Calu3 (cell line): ENCODE measurements at regions not wholly inside any gene's neighbourhood (a gene's known extent, or its start where the extent isn't known, plus 50 kb on each side); places are given as distances from the start of the nearest gene placed in this dataset.

Experiments used
- BruUV-seq: library from RNA; stranded (reverse); fragments of 400-500 nt; replicated peaks from 2 replicates; lab custom pipeline; 2021; lab: Mats Ljungman, UMichigan
- CTCF ChIA-PET: fragments of 300-600 bp; sonication (Branson Sonifier 250); formaldehyde crosslinking; loops from one replicate; lab custom pipeline; 2022; ENCODE audit warnings: antibody characterized with exemption; lab: Charles Lee
- DNase-seq: peaks from one replicate; pipeline ENCODE4 v3.0.0; 2022
- H3K27ac Mint-ChIP-seq: one replicate; pipeline ENCODE4 v1.8.0; 2022; ENCODE audit warnings: mixed read lengths; ENCODE audit not compliant: unreplicated experiment
- H3K27me3 Mint-ChIP-seq: one replicate; pipeline ENCODE4 v1.8.0; 2022; ENCODE audit warnings: mixed read lengths; ENCODE audit not compliant: unreplicated experiment
- H3K36me3 Mint-ChIP-seq: one replicate; pipeline ENCODE4 v1.8.0; 2022; ENCODE audit warnings: mild to moderate bottlenecking, moderate library complexity, mixed read lengths; ENCODE audit not compliant: insufficient read depth, unreplicated experiment
- H3K4me1 Mint-ChIP-seq: one replicate; pipeline ENCODE4 v1.8.0; 2022; ENCODE audit warnings: mild to moderate bottlenecking, low read depth, mixed read lengths; ENCODE audit not compliant: unreplicated experiment
- H3K4me3 Mint-ChIP-seq: one replicate; pipeline ENCODE4 v1.8.0; 2022; ENCODE audit warnings: mild to moderate bottlenecking, low read depth, moderate library complexity, mixed read lengths; ENCODE audit not compliant: unreplicated experiment
- H3K9me3 Mint-ChIP-seq: one replicate; pipeline ENCODE4 v1.8.0; 2022; ENCODE audit warnings: low read depth, mixed read lengths; ENCODE audit not compliant: unreplicated experiment
- intact Hi-C: fragments of 100-400 bp; cut with micrococcal nuclease; formaldehyde crosslinking; loops from one replicate; pipeline ENCODE4 v1.10.0; 2022; ENCODE audit not compliant: unreplicated experiment
- TF ChIP-seq, protein P1 (sequence below): fragments of 200-600 bp; IDR thresholded peaks from one replicate; pipeline ENCODE4 v1.8.0; 2022; ENCODE audit warnings: antibody characterized with exemption; ENCODE audit not compliant: unreplicated experiment

DNA sequence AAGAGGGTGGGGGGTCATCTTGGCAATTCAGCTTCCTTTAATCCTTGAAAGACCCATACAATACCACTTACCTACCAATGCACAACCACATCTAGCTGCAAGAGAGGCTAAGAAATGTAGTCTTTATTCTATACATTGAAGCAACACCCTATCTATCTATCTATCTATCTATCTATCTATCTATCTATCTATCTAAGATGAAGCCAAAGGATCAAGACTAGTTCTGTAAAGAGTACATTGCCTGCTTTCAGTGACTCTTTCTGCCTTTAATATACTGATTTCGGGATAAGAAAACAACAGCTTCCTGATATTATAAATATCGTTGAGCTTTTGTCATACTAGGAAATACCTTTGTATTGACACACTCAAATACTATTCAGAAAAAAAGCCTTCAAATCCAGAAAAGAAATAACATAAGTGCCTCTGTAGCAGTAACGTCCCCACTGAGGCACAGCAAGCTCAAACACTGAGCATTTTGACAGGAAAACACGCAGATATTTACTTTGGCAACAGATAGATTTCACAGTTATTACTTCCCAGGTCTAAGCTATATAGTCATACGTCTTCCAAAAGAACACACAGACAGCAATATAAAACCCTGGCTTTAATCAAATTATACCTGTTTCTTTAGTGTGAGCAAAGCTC lies 139.4 kb upstream of the SERTAD2 start:
- TF ChIP-seq, protein P1, sequence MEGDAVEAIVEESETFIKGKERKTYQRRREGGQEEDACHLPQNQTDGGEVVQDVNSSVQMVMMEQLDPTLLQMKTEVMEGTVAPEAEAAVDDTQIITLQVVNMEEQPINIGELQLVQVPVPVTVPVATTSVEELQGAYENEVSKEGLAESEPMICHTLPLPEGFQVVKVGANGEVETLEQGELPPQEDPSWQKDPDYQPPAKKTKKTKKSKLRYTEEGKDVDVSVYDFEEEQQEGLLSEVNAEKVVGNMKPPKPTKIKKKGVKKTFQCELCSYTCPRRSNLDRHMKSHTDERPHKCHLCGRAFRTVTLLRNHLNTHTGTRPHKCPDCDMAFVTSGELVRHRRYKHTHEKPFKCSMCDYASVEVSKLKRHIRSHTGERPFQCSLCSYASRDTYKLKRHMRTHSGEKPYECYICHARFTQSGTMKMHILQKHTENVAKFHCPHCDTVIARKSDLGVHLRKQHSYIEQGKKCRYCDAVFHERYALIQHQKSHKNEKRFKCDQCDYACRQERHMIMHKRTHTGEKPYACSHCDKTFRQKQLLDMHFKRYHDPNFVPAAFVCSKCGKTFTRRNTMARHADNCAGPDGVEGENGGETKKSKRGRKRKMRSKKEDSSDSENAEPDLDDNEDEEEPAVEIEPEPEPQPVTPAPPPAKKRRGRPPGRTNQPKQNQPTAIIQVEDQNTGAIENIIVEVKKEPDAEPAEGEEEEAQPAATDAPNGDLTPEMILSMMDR, result no peak
- Mint-ChIP-seq H3K4me3 (no peak overlapping the region), H3K9me3 (no peaks in the 10 kb centered on the region), H3K4me1 (peaks cover 25% of the 10 kb centered on the region), H3K27me3 (no peaks in the 10 kb centered on the region), H3K27ac (no peak overlapping the region), H3K36me3 (no peaks in the 10 kb centered on the region)
- CTCF ChIA-PET, result interaction anchor here (0.6 to 1.9 kb wide), 9 partner anchors 8 to 733 kb away, joined by 3 to 7 read pairs (median 4); partner anchors contain the start of gene SERTAD2
- DNase-seq, result no peak
- BruUV-seq, result no TSS peak
- intact Hi-C loops, result loop anchor here (5.0 kb wide), 1 partner anchor 146 kb away; no protein-coding TSS in a partner anchor

DNA sequence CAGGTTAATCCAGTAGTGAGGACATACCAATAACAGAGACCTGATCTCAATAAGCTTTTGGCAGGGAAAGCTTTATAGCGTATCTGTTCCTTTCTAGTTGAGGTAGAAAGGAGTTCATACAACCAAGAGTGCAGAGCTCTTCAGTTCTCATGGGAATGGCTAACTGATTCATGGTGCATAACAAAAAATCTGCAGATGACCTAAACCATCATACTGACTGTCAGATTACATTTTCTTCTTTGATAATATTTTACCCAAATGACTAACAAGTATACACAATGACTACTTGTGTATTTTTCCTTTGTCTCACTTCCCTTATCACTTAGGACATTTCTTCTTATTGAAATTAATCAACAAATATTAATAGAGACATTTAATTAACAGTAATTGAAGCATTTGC lies 140.0 kb upstream of the SERTAD2 start:
- Mint-ChIP-seq H3K4me1 (peaks cover 25% of the 10 kb centered on the region), H3K9me3 (no peaks in the 10 kb centered on the region), H3K27me3 (no peaks in the 10 kb centered on the region), H3K36me3 (no peaks in the 10 kb centered on the region), H3K4me3 (no peak overlapping the region), H3K27ac (no peak overlapping the region)
- BruUV-seq, result no TSS peak
- CTCF ChIA-PET, result interaction anchor here (0.6 to 1.9 kb wide), 7 partner anchors 9 to 733 kb away, joined by 3 to 7 read pairs (median 4); partner anchors contain the start of gene SERTAD2
- no peak for DNase-seq
- TF ChIP-seq, protein P1, result no peak
- intact Hi-C loops, result loop anchor here (5.0 kb wide), 1 partner anchor 146 kb away; no protein-coding TSS in a partner anchor

DNA sequence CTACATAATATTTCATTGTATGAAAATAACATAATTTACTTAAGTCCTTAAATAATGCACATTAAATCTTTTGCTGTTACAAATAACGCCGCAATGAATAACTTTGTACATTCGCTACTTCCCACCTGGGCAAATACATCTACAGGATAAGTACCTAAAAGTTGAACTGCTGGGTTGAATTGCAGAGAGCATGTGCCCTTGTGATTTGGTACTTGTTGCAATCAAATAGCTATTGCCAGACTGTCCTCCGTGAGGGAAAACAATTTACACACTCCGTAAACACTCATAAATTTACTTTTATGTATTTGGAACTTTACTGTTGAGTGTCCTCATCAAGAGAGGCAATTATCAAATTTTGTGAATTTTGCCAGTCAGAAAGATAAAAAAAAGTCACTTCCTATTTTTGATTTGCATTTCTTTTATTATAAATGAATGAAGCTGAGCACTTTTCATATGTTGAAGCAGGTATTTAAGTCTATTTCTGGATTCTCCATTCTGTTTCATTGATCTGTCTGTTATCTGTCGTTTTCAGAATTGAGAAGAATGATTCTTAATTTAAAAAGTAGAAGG lies 140.8 kb upstream of the SERTAD2 start:
- H3K36me3 Mint-ChIP-seq, result no peaks in the 10 kb centered on the region
- CTCF ChIA-PET, result no interaction called here
- BruUV-seq, result no TSS peak
- H3K27ac Mint-ChIP-seq, result no peak overlapping the region
- intact Hi-C loops, result loop anchor here (5.0 kb wide), 1 partner anchor 147 kb away; no protein-coding TSS in a partner anchor
- no peak for DNase-seq
- H3K4me3 Mint-ChIP-seq, result no peak overlapping the region
- peaks cover 22% of the 10 kb centered on the region for H3K4me1 Mint-ChIP-seq
- TF ChIP-seq, protein P1, result no peak
- H3K9me3 Mint-ChIP-seq, result no peaks in the 10 kb centered on the region
- no peaks in the 10 kb centered on the region for H3K27me3 Mint-ChIP-seq

DNA sequence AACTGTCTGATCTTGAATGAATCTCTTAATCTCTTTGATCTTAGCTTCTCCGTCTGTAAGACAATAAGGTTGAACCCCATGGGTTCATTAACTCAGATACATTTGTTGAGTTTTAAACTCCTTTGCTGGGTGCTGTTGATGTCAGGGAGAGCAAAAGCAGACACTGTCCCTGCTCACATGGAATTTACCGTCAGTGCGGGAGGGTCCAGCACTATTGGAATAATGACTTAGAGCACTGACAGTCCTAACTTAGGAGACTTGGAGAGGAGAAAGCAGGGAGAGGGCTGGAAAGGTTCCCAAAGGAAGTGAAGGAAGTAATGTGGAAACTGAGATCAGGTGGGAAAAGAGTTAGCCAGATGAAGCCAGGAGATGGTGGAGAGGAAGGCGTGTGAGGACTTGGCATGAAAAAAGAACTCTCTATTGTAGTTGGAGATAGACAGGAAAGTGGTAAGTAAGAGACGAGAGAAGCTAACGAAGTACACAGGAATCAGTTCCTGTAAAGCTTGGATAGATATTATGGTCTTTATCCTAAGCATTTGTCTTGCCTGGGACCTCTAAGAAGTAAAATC lies 141.4 kb upstream of the SERTAD2 start:
- Mint-ChIP-seq H3K9me3 (no peaks in the 10 kb centered on the region), H3K4me3 (no peak overlapping the region), H3K4me1 (peaks cover 16% of the 10 kb centered on the region), H3K36me3 (no peaks in the 10 kb centered on the region), H3K27me3 (no peaks in the 10 kb centered on the region), H3K27ac (no peak overlapping the region)
- no peak for DNase-seq
- TF ChIP-seq, protein P1, result no peak
- no TSS peak for BruUV-seq
- intact Hi-C loops, result no loop called here
- CTCF ChIA-PET, result no interaction called here
